ENCODE measurements at regions not wholly inside any gene's neighbourhood (a gene's known extent, or its start where the extent isn't known, plus 50 kb on each side); places are given as distances from the start of the nearest gene placed in this dataset.

DNA sequence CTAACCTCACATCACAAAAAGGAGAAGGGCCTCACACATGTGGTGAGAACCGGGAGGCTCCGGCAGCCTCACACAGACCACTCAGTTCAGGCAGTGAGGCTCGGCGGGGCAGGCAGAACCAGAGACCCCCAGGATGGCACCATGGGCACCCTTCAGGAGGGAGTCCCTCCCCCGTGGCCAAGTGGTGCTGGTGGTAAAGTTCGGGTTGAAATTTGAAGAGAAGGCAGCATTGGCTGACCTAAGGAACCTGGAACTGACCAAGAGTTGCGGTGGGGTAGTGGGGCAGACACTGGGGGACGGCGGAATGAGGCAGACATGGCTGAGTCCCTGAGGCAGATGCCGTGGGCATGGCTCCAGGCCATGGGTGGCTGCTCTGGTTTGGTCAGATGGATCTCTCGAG is 239.3 kb upstream of the MYT1L start (continued):
- TF ChIP-seq, protein P1, sequence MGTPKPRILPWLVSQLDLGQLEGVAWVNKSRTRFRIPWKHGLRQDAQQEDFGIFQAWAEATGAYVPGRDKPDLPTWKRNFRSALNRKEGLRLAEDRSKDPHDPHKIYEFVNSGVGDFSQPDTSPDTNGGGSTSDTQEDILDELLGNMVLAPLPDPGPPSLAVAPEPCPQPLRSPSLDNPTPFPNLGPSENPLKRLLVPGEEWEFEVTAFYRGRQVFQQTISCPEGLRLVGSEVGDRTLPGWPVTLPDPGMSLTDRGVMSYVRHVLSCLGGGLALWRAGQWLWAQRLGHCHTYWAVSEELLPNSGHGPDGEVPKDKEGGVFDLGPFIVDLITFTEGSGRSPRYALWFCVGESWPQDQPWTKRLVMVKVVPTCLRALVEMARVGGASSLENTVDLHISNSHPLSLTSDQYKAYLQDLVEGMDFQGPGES (IDR thresholded peaks at IDR 0.05; ENCODE audit: low read depth, low read length) = no peak

GRCh38 chr2:2569836-2570235 is 238.8 kb upstream of the MYT1L start:
- Histone ChIP-seq H3K79me2 (ENCODE audit: insufficient read depth) (no peaks in the 10 kb centered on the region), H3K9me3 (no peaks in the 10 kb centered on the region), H3K4me1 (ENCODE audit: control insufficient read depth in 1 of 2, insufficient read depth in 2 of 2, low read depth in 1 of 2, low read length in 1 of 2) (no peaks in the 10 kb centered on the region), H3K27ac (ENCODE audit: low read depth in 2 of 2, low read length in 1 of 2) (no peak overlapping the region), H3K27me3 (ENCODE audit: insufficient read depth) (no peaks in the 10 kb centered on the region), H4K20me1 (ENCODE audit: insufficient read depth) (no peaks in the 10 kb centered on the region), H3K4me3 (ENCODE audit: low read depth in 2 of 2, low read length in 1 of 2) (no peak overlapping the region), H2AFZ (ENCODE audit: low read depth) (no peak overlapping the region), H3F3A (replicated peaks; ENCODE audit: insufficient read depth) (no peaks in the 10 kb centered on the region), H3K4me2 (no peak overlapping the region), H3K36me3 (replicated peaks in 1 of 2; ENCODE audit: control insufficient read depth in 1 of 2, insufficient read depth in 2 of 2, low read length in 1 of 2) (no peaks in the 10 kb centered on the region), H3K9me2 (no peaks in the 10 kb centered on the region), H3K9ac (no peak overlapping the region)
- no peak for DNase-seq
- ChIA-PET POLR2A (no interaction called here), CTCF (interaction anchor here (1.4 kb wide), 1 partner anchor 12 kb away, joined by 5 read pairs; no protein-coding TSS in a partner anchor)
- 19% methylated on average over 4 of the region's 4 CpGs for WGBS (ENCODE audit: low lambda C conversion rate)
- TF ChIP-seq SIN3A (IDR thresholded peaks at IDR 0.05; ENCODE audit: borderline replicate concordance, low read depth, low read length) = no peak
- no peak for TF ChIP-seq TAF1 (IDR thresholded peaks at IDR 0.05; ENCODE audit: borderline replicate concordance, low read depth, low read length)
- TF ChIP-seq, protein P2, sequence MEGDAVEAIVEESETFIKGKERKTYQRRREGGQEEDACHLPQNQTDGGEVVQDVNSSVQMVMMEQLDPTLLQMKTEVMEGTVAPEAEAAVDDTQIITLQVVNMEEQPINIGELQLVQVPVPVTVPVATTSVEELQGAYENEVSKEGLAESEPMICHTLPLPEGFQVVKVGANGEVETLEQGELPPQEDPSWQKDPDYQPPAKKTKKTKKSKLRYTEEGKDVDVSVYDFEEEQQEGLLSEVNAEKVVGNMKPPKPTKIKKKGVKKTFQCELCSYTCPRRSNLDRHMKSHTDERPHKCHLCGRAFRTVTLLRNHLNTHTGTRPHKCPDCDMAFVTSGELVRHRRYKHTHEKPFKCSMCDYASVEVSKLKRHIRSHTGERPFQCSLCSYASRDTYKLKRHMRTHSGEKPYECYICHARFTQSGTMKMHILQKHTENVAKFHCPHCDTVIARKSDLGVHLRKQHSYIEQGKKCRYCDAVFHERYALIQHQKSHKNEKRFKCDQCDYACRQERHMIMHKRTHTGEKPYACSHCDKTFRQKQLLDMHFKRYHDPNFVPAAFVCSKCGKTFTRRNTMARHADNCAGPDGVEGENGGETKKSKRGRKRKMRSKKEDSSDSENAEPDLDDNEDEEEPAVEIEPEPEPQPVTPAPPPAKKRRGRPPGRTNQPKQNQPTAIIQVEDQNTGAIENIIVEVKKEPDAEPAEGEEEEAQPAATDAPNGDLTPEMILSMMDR (IDR thresholded peaks at IDR 0.05) = no peak
- TF ChIP-seq TEAD4 (IDR thresholded peaks at IDR 0.05; ENCODE audit: borderline replicate concordance, insufficient read depth) = no peak
- no peak for TF ChIP-seq RAD21 (IDR thresholded peaks at IDR 0.05; ENCODE audit: low read length)
- no peak for TF ChIP-seq JUND (IDR thresholded peaks at IDR 0.05)
- no peak for TF ChIP-seq SMC3 (IDR thresholded peaks at IDR 0.05; ENCODE audit: low read depth, low read length)
- no peak for TF ChIP-seq NFIC (IDR thresholded peaks at IDR 0.05; ENCODE audit: borderline replicate concordance)
- no peak for TF ChIP-seq RCOR1 (IDR thresholded peaks at IDR 0.05; ENCODE audit: low read length)
- no peak for TF ChIP-seq RFX5 (IDR thresholded peaks at IDR 0.05; ENCODE audit: low read length)
- no peak for TF ChIP-seq YY1 (IDR thresholded peaks at IDR 0.05; ENCODE audit: low read depth)
- TF ChIP-seq, protein P3, sequence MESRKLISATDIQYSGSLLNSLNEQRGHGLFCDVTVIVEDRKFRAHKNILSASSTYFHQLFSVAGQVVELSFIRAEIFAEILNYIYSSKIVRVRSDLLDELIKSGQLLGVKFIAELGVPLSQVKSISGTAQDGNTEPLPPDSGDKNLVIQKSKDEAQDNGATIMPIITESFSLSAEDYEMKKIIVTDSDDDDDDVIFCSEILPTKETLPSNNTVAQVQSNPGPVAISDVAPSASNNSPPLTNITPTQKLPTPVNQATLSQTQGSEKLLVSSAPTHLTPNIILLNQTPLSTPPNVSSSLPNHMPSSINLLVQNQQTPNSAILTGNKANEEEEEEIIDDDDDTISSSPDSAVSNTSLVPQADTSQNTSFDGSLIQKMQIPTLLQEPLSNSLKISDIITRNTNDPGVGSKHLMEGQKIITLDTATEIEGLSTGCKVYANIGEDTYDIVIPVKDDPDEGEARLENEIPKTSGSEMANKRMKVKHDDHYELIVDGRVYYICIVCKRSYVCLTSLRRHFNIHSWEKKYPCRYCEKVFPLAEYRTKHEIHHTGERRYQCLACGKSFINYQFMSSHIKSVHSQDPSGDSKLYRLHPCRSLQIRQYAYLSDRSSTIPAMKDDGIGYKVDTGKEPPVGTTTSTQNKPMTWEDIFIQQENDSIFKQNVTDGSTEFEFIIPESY (IDR thresholded peaks at IDR 0.05; ENCODE audit: borderline replicate concordance, low read depth) = no peak
- TF ChIP-seq PBX3 (IDR thresholded peaks at IDR 0.05) = no peak
- no peak for TF ChIP-seq RXRA (IDR thresholded peaks at IDR 0.05; ENCODE audit: borderline replicate concordance, low read depth)
- no peak for TF ChIP-seq ELF1 (IDR thresholded peaks at IDR 0.05)
- TF ChIP-seq, protein P4, sequence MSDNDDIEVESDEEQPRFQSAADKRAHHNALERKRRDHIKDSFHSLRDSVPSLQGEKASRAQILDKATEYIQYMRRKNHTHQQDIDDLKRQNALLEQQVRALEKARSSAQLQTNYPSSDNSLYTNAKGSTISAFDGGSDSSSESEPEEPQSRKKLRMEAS (IDR thresholded peaks at IDR 0.05; ENCODE audit: low read depth) = no peak
